Inferior parietal cortex (tissue), 1 donor: ENCODE measurements at regions not wholly inside any gene's neighbourhood (a gene's known extent, or its start where the extent isn't known, plus 50 kb on each side); places are given as distances from the start of the nearest gene placed in this dataset.

ENCODE experiments used
- DNase-seq: peaks from one replicate; pipeline ENCODE4 v3.0.0-alpha.2; 2016; ENCODE audit errors: extremely low spot score

DNA sequence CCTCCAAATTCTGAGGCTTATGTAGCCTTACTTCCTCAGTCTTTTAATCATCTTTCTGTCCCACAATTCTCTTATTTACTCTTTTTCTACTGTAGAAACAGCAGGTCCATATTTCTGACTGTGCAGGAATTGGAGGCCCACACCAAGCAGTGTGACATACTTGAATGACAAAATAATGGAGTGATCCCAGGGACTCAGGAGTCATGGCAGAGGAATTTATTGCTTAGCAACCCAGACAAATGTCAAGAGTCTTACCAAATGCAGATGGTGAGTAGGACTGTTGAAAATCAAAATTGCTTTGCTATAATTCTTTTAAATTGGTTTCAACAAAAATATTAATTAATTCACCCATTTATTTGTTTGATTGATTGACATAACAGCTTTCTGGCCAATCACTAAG is 59.9 kb downstream of the HTR1B start:
- no peak for DNase-seq

DNA sequence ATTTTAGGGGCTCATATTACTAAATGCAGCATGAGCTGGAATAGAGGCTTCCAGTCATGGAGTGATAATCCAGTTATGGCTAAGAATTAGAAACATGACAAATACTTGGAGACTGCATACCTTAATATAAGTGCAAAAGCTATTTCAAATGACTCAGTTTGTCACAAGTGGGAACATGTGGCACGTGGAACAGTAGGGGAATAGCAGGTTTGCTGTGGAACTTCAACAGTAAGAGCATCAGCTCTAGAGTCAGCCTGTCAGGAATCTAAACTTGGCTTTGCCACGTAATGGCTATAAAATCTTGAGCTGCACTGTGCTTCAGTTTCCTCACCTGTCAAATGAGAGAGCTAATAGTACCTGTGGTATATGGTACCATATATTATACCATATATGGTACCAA is 62.1 kb downstream of the HTR1B start:
- no peak for DNase-seq

DNA sequence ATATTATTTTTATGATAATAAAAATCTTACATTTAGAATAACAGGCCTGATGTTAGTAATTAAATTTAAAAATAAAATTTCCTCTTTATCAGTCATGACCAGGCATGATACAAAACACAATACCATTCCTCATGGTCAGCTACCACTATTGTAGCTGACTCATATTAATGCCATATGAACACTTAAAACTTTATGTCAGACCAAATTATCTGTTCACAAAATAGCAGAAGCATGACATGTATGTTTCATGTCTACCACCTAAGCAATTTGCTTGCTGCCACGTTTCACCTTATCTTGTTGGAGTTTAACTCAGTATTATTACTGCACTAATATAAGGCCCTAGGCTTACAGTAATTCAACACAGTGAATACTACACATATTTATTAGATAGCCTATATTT is 65.7 kb downstream of the HTR1B start:
- DNase-seq = no peak

DNA sequence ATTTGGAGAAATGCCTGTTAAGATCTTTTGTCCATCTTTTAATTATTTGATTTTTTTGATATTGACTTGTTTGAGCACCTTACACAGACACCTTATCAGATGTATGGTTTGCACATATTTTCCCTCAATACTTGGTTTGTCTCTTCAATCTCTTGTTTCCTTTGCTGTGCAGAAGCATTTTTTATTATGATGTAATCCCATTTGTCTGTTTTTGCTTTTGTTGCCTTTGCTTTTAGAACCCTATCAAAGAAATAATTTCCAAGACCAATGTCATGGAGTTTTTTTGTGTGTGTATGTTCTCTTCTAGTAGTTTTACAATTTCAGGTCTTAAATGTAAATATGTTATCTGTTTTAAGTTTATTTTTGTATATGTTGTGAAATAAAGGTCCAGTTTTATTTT is 73.9 kb downstream of the HTR1B start:
- no peak for DNase-seq

DNA sequence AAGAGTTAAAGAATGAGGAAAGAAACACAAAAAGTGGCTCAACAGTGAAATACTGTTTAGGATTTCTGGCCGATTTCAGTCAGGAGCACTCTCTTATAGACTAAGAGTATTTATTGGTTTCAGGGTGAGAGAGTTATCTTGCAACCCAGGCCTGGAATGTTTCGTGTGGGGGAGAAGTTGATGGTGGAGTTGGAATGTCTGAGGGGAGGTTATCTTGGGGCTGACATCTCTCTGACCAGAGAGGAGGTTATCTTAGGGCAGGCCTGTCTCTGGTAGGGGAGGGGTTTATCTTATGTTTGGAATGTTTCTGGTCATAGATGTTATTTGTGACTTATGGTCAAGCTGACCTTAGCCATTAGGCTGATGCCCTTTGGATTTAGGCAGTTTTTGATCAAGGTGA is 80.3 kb downstream of the HTR1B start:
- no peak for DNase-seq

DNA sequence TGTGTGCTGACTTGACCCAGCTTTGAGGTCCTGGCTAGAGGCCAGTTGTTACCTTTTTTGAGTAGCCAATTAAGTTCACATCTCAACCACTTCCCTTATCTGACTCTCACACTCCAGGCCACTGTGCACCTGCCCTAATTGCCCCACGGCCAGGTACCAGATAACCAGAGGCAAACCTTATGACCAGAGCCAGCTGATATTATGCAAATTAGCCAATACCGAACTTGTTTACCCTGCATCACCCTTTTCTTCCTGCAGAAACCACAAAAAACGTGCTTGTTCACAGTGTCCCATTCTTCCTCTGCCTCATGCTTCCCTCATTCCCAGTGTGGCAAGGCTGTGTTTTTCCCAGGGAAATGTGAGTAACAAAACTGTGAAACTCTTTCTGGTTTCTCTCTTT is 89.3 kb downstream of the HTR1B start:
- no peak for DNase-seq

DNA sequence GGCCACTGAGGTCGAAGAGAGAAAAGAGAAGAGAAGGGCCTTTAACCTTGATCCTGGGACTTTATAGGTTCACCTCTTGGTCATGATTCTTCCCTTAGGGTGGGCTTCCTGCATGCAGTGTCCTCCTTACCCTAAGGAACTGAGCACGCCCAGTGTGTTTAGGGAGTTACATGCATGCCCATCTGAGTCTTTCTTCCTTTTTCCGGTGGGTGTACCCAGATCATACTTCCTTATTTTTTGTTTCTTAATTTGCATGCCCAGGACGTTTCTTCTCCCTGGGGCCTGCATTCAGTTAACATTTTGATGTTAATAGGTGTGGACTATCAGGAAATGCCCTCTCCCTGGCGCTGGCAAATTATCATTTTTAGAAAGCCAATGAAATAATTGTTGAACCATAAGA is 91.5 kb downstream of the HTR1B start:
- no peak for DNase-seq

DNA sequence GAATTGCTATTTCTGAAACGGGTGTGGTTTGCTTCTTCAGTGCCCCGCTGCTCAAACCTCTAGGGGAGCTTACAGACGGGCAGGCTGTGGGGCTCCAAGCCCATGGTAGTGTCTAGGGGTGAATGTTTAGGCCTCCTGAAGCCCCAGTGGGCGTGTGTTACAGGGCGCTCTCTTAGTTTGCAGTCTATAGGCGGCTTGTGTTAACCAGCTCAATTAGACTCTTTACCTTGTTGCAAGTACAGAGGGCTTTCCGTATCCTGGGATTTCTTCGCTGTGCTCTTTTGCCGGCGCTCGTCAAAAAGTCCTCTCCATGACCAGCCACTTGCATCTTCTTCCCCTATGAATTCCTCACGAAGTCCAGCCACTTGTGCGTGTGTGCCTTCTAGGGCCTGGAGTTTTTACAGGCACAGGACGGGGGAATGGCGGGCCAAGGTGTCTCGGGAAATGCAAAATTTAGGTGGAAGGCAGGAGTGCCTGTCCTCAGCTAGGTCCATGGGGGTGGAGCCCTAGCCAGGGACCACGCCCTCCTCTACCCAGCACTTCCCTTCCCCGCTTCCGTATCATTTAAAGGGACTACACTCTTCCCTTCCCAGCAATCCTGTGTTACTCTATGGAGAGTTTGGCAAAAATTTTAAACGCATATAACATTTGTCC is 94.5 kb downstream of the HTR1B start:
- DNase-seq = no peak

DNA sequence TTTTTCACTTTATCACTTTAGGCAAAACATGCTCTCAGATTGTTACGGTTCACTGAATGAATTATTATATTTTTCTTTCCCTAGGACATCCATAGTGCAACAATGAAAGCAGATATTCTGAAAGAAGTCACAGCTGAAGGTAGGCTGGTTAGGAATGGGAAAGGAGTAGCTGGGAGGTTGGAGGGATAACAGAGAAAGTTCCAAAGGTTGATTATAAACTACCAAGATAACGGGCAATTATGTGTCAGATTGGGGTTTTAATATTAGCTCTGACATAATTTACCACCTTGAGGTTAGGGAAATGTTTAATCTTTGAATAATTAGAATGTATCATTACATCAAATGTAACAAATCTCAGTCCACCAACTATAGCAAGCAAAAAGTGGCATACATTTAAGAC is 96.5 kb downstream of the HTR1B start:
- no peak for DNase-seq

DNA sequence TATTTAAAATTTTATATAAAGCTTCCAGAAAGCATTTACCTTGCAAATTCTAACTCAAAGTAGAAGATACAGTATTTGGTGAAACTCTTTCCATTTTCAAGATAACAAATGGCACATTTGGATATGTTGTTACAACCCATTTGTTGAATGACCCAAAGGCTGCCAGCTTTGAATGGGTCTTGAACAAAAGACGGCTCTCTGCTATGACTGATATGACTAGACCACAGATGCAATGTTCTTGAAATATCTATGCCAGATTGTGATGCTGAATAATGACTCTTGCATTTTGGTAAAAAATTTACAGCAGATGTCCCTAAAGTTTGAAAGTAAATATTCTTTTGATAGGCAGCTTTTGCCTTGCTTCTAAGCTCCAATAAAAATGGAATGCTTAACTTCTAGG is 99.6 kb downstream of the HTR1B start:
- no peak for DNase-seq

DNA sequence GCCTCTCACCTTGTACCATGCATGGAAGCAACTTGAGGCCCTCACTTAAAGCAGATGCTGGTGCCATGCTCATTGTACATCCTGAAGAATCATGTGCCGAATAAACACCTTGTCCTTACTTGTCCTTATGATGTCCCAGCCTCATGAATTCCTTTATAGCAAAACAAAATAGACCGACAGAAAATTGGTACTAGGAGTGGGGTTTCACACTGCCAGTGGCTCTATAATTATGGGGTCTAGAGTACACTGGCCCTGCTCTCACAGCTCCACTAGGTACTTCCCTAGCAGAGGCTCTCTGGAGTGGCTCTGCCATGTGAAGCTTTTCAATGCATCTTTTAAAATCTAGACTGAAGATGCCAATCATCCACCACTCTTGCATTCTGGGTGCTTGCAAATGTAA is 101.2 kb downstream of the HTR1B start:
- DNase-seq = no peak

DNA sequence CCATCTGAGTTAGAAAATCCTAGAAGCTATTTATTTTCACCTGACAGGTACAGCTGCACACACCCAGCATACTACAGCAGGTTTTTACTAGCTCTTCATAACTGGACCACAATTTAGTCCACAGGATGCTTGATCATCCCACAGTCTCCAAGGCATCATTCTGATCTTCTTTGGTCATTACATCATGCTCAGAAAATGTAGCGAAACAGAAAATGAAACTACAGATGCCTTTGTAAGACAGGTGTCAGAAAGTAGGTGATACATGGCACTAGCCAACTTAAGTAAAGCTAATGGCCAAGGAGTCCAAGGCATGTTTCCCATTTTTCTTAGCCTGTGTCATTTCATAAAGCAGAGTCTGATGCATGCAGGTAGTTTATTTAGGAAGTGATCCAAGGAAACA is 102.3 kb downstream of the HTR1B start:
- DNase-seq = no peak

DNA sequence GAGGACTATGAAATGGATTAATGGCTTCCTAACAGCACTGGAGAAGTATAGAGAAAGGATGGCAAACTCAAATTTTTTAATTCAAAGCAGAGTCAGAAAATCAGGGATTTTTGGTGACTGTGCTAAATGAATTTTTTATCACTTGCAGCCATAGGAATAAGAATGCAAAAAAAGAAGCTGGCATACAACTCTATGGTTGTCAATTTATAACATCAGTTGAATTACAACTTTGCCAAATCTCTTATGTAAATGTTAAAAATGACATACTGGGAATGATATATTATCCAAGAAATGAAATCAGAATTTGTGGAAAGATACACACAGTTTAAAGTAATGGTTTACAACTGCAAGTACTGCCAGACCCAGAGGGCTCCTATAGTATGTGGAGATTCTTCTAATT is 106.5 kb downstream of the HTR1B start:
- no peak for DNase-seq

DNA sequence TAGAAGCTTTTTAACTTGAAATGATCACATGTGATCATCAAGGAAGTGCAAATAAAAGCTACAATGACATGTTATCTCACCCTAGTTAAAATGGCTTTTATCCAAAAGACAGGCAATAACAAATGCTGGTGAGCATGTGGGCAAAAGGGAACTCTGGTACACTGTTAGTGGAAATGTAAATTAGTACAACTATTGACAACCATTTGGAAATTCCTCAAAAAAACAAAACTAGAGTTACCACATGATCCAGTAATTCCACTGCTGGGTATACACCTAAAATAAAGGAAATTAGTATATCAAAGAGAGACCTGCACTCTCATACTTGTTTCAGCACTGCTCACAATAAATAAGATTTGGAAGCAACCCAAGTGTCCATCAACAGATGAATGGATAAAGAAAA is 108.7 kb downstream of the HTR1B start:
- no peak for DNase-seq

DNA sequence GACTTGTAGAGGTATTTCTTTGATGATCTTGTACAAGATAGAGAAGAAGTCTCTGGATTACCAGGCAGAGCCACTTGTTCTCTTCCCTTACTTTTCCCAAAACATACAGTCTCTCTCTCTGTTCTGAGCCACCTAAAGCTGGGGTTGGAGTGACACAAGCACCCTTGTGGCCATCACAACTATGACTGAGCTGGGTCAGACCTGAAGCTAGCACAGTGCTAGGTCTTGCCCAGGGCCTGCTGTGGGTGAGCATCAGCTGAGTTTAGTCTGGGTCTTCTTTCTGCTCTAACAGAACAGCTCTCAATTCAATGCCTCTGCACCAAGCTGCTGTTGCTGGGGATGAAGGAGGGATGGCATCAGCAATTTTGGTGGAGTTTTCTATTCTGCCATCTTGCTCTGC is 110.2 kb downstream of the HTR1B start:
- no peak for DNase-seq

DNA sequence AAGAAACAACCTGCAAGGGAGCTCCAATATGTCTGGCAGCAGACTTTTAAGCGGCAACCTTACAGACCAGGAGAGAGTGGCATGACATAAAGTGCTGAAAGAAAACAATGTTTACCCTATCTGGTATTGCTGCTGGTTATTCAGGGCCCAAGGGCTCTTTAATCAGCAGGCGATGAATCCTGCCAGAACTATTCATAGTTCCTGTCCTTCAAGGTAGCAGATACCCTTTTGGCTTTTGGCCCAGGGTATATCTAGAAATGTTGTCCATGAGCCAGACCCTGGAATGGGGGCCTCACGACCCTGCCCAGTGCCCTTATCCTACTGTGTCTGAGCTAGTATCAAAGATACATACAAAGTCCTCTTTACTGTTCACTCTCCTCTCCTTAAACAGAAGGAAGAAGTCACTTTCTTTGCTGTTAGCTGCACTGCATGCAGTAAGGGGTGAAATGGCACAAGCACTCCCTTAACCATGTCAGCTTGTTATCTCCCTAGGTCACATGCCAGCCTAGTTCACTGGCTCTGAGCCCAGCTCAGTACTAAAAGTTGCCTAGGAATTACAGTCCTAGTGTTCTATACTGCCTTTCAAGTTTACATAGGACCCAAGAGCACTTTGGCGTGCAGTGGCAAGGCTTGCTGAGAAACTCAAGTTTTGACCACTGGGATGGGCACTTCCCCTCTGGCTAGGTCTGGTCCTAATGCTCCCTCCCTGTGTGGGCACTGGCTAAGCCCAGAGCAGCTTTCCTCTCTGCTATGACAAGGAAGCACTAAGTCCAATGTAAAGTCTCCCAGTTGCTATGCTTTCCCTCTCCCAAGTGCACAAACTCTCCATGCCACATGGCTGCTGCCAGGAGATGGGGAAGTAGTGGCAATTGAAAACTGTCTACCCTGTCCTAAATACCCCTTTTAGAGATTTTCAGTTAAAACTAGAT is 122.0 kb downstream of the HTR1B start:
- no peak for DNase-seq

DNA sequence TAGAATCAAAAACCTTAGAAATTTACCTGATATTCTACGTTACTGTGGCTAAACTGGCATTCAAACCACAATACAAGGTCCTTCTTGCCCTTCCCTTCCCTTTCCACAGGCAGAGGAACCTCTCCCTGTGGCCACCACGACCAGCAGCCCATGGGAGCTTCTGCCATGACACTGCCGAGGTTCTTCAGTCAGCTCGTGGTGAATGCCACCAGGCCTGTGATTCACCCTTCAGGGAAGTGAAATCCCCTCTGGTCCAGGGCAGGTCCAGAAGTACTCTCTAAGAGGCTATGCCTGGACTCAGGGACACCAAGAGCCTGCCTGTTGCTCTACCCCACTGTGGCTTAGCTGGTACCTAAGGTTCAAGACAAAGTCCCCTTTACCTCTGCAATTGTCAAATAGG is 123.0 kb downstream of the HTR1B start:
- no peak for DNase-seq

DNA sequence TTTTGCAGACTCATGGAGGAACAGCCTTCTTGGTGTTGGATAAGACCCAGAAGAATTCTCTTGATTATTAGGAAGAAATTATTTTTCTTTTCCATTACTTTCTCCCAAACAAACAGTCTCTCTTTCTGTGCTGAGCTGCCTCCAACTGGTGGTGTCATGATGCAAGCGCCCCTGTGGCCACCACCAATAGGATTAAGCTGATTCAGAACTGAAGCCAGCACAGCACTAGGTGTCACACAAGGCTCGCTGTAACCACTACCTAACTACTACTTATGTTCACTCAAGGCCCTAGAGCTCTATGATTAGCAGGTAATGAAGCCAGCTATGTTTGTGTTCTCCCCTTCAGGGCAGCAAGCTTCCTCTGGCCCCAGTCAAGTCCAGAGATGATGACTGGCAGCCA is 123.4 kb downstream of the HTR1B start:
- no peak for DNase-seq

DNA sequence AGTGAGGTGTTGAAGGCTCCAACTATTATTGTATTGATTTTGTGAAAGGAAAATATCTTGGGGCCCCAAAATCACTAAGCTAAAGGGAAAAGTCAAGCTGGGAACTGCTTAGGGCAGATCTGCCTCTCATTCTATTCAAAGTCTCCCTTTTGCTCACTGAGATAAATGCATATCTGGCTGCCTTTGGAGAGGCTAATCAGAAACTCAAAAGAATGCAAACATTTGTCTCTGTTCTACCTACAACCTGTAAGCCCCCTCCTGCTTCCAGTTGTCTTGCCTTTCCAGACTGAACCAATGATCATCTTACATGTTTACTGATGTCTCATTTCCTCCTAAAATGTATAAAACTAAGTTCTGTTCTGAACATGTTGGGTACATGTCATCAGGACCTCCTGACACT is 125.9 kb downstream of the HTR1B start:
- DNase-seq = no peak

DNA sequence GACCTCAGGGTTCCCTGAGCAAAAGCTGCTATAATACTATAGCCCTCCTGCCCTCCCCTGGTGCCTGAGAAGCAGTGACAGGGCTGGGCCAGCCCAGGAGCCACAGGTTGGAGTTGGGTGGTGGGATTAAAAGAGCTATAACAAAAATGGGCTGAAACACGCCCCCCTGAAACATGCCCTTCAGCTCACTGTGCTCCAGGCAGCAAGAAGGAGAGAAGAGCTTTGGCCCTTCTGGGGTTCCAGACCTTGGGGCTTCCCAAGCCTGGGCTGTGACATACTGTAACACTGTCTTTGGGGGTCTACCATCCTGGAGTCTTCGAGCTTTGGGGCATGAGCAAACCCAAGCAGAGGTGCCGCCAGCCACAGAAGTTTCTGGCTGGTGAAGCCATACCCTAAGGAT is 129.2 kb downstream of the HTR1B start:
- no peak for DNase-seq

DNA sequence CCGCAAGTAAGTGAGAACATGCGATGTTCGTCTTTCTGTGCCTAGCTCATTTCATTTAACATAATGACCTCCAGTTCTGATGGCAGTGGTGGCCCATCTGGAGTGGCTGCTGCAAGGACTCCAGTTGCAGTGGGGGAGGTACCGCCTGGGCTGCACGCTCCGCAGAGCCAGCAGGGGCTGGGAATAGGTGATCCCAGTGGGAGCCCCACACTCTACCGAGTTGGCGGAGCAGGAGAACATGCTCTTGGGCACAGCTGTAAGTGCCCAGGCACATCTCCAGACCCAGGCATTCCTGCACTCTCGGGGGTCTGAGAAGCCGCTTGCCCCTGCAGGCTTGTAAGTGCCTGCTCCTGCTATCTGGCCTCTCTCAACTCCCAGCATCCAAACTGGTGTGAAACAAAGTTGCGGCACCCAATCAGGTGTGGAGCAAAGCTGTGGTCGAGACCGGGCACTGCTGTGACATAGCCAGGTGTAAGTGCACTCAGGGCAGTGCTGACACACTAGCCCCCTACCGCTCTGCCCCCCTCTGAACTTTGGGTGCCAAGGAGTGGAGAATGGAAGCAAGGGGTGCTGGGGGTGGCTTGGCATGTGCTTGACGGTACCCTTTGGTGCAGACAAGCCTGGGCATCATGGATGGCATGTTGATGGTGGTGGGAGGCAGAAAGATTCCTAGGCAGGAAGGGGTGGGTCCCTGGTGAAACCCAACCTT is 130.2 kb downstream of the HTR1B start:
- DNase-seq = no peak

DNA sequence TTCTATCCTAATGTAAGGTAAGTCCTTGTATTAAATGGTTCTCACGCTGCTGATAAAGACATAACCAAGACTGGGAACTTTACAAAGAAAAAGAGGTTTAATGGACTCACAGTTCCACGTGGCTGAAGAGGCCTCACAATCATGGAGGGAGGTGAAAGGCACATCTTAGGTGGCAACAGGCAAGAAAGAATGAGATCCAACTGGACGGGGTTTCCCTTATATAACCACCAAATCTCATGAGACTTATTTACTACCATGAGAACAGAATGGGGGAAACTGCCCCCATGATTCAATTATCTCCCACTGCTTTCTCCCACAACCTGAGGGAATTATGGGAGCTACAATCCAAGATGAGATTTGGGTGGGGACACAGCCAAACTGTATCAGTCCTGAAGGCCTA is 136.6 kb downstream of the HTR1B start:
- DNase-seq = no peak

DNA sequence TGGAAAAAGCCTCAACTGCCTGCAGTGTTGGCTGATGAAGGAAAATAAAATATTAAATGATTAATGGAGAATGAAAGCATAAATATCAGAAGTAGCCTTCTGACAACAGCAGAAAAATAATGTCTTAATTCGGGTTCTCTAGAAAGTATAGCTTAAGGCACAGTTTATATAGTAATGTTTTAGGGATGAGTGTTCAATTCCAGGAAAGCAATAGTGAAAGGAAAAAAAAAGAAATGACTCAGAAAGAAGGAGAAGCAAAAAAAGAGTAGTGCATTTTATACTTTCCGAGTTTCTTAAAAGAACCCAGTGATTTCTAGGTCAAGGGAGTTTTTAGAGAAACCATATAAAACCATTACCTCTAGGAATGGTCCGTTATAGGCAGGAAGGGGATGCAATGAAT is 137.3 kb downstream of the HTR1B start:
- no peak for DNase-seq
